K562 (cell line): ENCODE measurements at regions not wholly inside any gene's neighbourhood (a gene's known extent, or its start where the extent isn't known, plus 50 kb on each side); places are given as distances from the start of the nearest gene placed in this dataset.
A peak's percentile ranks its signal among the peaks of the same experiment; 100 is the strongest.

Source experiments
- ATAC-seq: fragments of 200-7000 bp; cut with Tn5 transposase; 3 replicates; pipeline ENCODE4 v1.9.1; 2020; ENCODE audit warnings: moderate library complexity
- BruUV-seq: library from RNA; stranded (reverse); fragments of 400-500 nt; replicated peaks from 2 replicates; lab custom pipeline; 2021; lab: Mats Ljungman, UMichigan
- CTCF ChIA-PET: fragments of 300-600 bp; formaldehyde crosslinking; extraction: SDS; loops from one replicate; lab custom pipeline; 2021; ENCODE audit warnings: low intra/inter-chr PET ratio; lab: Yijun Ruan, JAX
- POLR2A ChIA-PET: fragments of 300-600, 350-650 bp; sonication (Branson Sonifier 250); formaldehyde crosslinking; extraction: SDS; loops from one replicate; lab custom pipeline; 2021; ENCODE audit warnings: antibody characterized with exemption, inconsistent platforms; lab: Yijun Ruan, JAX
- DNase-seq, 4 experiments: peaks; one replicate each; pipeline versions ENCODE4 v3.0.0 to v3.0.0-alpha.2; 2011 to 2018; ENCODE audit warnings: low spot score in 3 of 4, mixed read lengths in 3 of 4; ENCODE audit errors: extremely low read depth in 1 of 4
- FAIRE-seq: peaks from 2 replicates; lab custom pipeline; 2011; peaks lifted over from hg19 to GRCh38; lab: Jason Lieb, UNC
- H2AFZ ChIP-seq: 2 replicates; pipeline ENCODE4 v1.6.0; 2011; ENCODE audit warnings: low read depth, low read length, control low read depth, inconsistent platforms
- H3K27ac ChIP-seq: fragments of 200-600 bp; 3 replicates; pipeline ENCODE4 v1.8.0; 2011; ENCODE audit warnings: low read depth, mild to moderate bottlenecking, control low read depth, inconsistent platforms, low read length, moderate library complexity, mixed read lengths; ENCODE audit errors: extremely low read depth
- H3K27me3 ChIP-seq, 2 experiments: fragments of 300-600 bp in 1 of 2; 2 replicates in 1 of 2; 3 replicates in 1 of 2; pipeline versions ENCODE4 v1.6.0 to v1.8.0; 2011; ENCODE audit warnings: inconsistent platforms in 2 of 2, low read length in 2 of 2, mild to moderate bottlenecking in 1 of 2, mixed read lengths in 1 of 2, moderate library complexity in 1 of 2; ENCODE audit not compliant: control insufficient read depth in 2 of 2, insufficient read depth in 2 of 2
- H3K36me3 ChIP-seq: fragments of 300-600 bp; 3 replicates; pipeline ENCODE4 v1.8.0; 2011; ENCODE audit warnings: mild to moderate bottlenecking, low read length, inconsistent platforms; ENCODE audit not compliant: control insufficient read depth, insufficient read depth
- H3K4me1 ChIP-seq, 2 experiments: fragments of 200-600 bp in 1 of 2; replicated peaks in 1 of 2; 2 replicates in 1 of 2; 3 replicates in 1 of 2; pipeline versions ENCODE4 v1.5.1 to v1.8.0; 2011; ENCODE audit warnings: inconsistent platforms in 2 of 2, low read length in 2 of 2, mild to moderate bottlenecking in 1 of 2, mixed read lengths in 1 of 2, moderate library complexity in 1 of 2; ENCODE audit not compliant: control insufficient read depth in 2 of 2, insufficient read depth in 2 of 2
- H3K4me2 ChIP-seq: 2 replicates; pipeline ENCODE4 v1.6.1; 2011; ENCODE audit warnings: low read length, control low read depth, inconsistent platforms, mixed read lengths; ENCODE audit not compliant: insufficient read depth
- H3K4me3 ChIP-seq: fragments of 200-600 bp; sonication (generic), shearing (Covaris generic); 2 replicates; pipeline ENCODE4 v1.5.1; 2016; ENCODE audit warnings: control low read depth, inconsistent platforms
- H3K79me2 ChIP-seq: fragments of 200-600 bp; 3 replicates; pipeline ENCODE4 v1.8.0; 2011; ENCODE audit warnings: low read length, inconsistent platforms; ENCODE audit not compliant: control insufficient read depth, insufficient read depth
- H3K9ac ChIP-seq, 2 experiments: 2 replicates each; pipeline versions ENCODE4 v1.6.0 to v1.6.1; 2011; ENCODE audit warnings: low read depth in 2 of 2, low read length in 2 of 2, control low read depth in 1 of 2, inconsistent platforms in 1 of 2, mild to moderate bottlenecking in 1 of 2, mixed read lengths in 1 of 2; ENCODE audit not compliant: insufficient read depth in 1 of 2
- H3K9me1 ChIP-seq: one replicate; pipeline ENCODE4 v1.6.0; 2011; ENCODE audit warnings: inconsistent platforms, mild to moderate bottlenecking, low read length, moderate library complexity; ENCODE audit not compliant: control insufficient read depth, insufficient read depth
- H3K9me3 ChIP-seq: replicated peaks from 2 replicates; pipeline ENCODE4 v1.5.1; 2011; ENCODE audit warnings: low read depth, low read length, inconsistent platforms; ENCODE audit not compliant: control insufficient read depth, insufficient read depth
- H4K20me1 ChIP-seq: replicated peaks from 2 replicates; pipeline ENCODE4 v1.6.1; 2011; ENCODE audit warnings: low read length, inconsistent platforms, mixed read lengths; ENCODE audit not compliant: control insufficient read depth, insufficient read depth
- CCAR2 ChIP-seq: fragments of 200-400 bp; formaldehyde crosslinking; IDR thresholded peaks from 2 replicates; pipeline ENCODE4 v1.6.1; 2017; ENCODE audit warnings: mild to moderate bottlenecking, low read depth, low read length
- DPF2 ChIP-seq: fragments of 450-650 bp; IDR thresholded peaks from 2 replicates; pipeline ENCODE4 v1.6.1; 2016
- ETV6 ChIP-seq, 3 experiments: fragments of 150-350 bp in 1 of 3; sonication (generic) in 1 of 3; formaldehyde crosslinking in 1 of 3; IDR thresholded peaks; 2 replicates each; pipeline versions ENCODE4 v1.6.1 to v1.8.0; 2014 to 2022; ENCODE audit warnings: borderline replicate concordance in 2 of 3, low read depth in 2 of 3, antibody characterized with exemption in 1 of 3, low read length in 1 of 3, mild to moderate bottlenecking in 1 of 3, missing genetic modification reagents in 1 of 3
- KDM5B ChIP-seq: fragments of 200-600 bp; sonication (generic); IDR thresholded peaks from 2 replicates; pipeline ENCODE4 v1.6.1; 2012; ENCODE audit warnings: low read depth, mild to moderate bottlenecking, moderate library complexity, low read length, control low read depth, inconsistent platforms; ENCODE audit not compliant: insufficient replicate concordance
- KLF16 ChIP-seq: IDR thresholded peaks from 2 replicates; pipeline ENCODE4 v1.6.1; 2016; ENCODE audit warnings: antibody characterized with exemption
- NR1H2 ChIP-seq: sonication (generic); formaldehyde crosslinking; IDR thresholded peaks from 2 replicates; pipeline ENCODE4 v1.4.0; 2020; ENCODE audit warnings: mild to moderate bottlenecking, missing genetic modification reagents
- PRMT5 ChIP-seq: sonication (generic); formaldehyde crosslinking; IDR thresholded peaks from 2 replicates; pipeline ENCODE4 v1.5.0; 2020; ENCODE audit warnings: missing genetic modification reagents
- PTBP1 ChIP-seq: fragments of 200-400 bp; formaldehyde crosslinking; IDR thresholded peaks from 2 replicates; pipeline ENCODE4 v1.6.1; 2017; ENCODE audit warnings: low read depth, low read length
- STAT5A ChIP-seq: IDR thresholded peaks from 2 replicates; pipeline ENCODE4 v1.6.1; 2012; ENCODE audit warnings: low read length, inconsistent platforms, borderline replicate concordance
- TEAD4 ChIP-seq, 2 experiments: sonication (generic) in 1 of 2; formaldehyde crosslinking in 1 of 2; IDR thresholded peaks; 2 replicates each; pipeline versions ENCODE4 v1.6.1 to v1.8.0; 2012 to 2022; ENCODE audit warnings: borderline replicate concordance in 1 of 2, inconsistent platforms in 1 of 2, low read length in 1 of 2, mild to moderate bottlenecking in 1 of 2, missing genetic modification reagents in 1 of 2
- TRIM24 ChIP-seq, 2 experiments: fragments of 450-650 bp; IDR thresholded peaks; 2 replicates each; pipeline ENCODE4 v1.6.1; 2016
- ZBTB49 ChIP-seq: sonication (generic); formaldehyde crosslinking; IDR thresholded peaks from 2 replicates; pipeline ENCODE4 v1.8.0; 2022; ENCODE audit warnings: missing genetic modification reagents, mild to moderate bottlenecking, borderline replicate concordance
- ZBTB7A ChIP-seq: IDR thresholded peaks from 2 replicates; pipeline ENCODE4 v1.6.1; 2011; ENCODE audit warnings: low read depth, mild to moderate bottlenecking, low read length, moderate library complexity, borderline replicate concordance; ENCODE audit not compliant: control insufficient read depth
- ZNF232 ChIP-seq: sonication (generic); formaldehyde crosslinking; IDR thresholded peaks from 2 replicates; pipeline ENCODE4 v1.8.0; 2022; ENCODE audit warnings: mild to moderate bottlenecking, missing genetic modification reagents
- ZNF431 ChIP-seq: sonication (generic); formaldehyde crosslinking; IDR thresholded peaks from 2 replicates; pipeline ENCODE4 v1.8.0; 2022; ENCODE audit warnings: mild to moderate bottlenecking, missing genetic modification reagents
- ZNF445 ChIP-seq: fragments of 250-450 bp; sonication (Bioruptor Pico); IDR thresholded peaks from 2 replicates; pipeline ENCODE4 v1.4.0; 2020; ENCODE audit warnings: low read depth, mild to moderate bottlenecking, moderate library complexity
- WGBS: fragments of 100-300 bp; shearing (Covaris generic); methylation state at CpG from one replicate; pipeline ENCODE4 v1.1.6; 2016; ENCODE audit warnings: low coverage, mixed read lengths; ENCODE audit not compliant: insufficient coverage; ENCODE audit errors: missing lambda C conversion rate; 5-methylcytosine and 5-hydroxymethylcytosine counted together
- in situ Hi-C: fragments of 300-500 bp; cut with MboI; formaldehyde crosslinking; loops from 4 replicates; pipeline ENCODE4 v1.15.0; 2018; ENCODE audit warnings: inconsistent platforms, mixed read lengths
- intact Hi-C: fragments of 100-400 bp; cut with micrococcal nuclease; formaldehyde crosslinking; loops from 2 replicates; pipeline ENCODE4 v1.14.2; 2022
- TF ChIP-seq, protein P1 (sequence below): sonication (generic); formaldehyde crosslinking; IDR thresholded peaks from 2 replicates; pipeline ENCODE4 v1.8.0; 2022; ENCODE audit warnings: mild to moderate bottlenecking, missing genetic modification reagents

- BruUV-seq, result no TSS peak
- H3K9ac ChIP-seq, result no peak overlapping the region
- WGBS, result 0% methylated on average over 7 of the region's 7 CpGs
- H3K9me1 ChIP-seq, result no peaks in the 10 kb centered on the region
- intact Hi-C loops (no loop called here), in situ Hi-C loops (no loop called here)
- no peaks in the 10 kb centered on the region for H3K79me2 ChIP-seq
- ChIA-PET CTCF (no interaction called here), POLR2A (no interaction called here)
- H3K36me3 ChIP-seq, result no peaks in the 10 kb centered on the region
- no peaks in the 10 kb centered on the region for H3K27me3 ChIP-seq
- H3K4me3 ChIP-seq, result no peak overlapping the region
- H3K4me1 ChIP-seq, result peaks cover 0 to 4% of the 10 kb centered on the region in 2 experiments; a peak in 2 of 5 replicates
- ATAC-seq (peak; percentile 87), FAIRE-seq (no peak), DNase-seq (peak in 2 of 4 experiments; percentile 21 to 39)
- no peaks in the 10 kb centered on the region for H3K9me3 ChIP-seq
- H3K4me2 ChIP-seq, result no peak overlapping the region; the same call in 1 of the 2 replicates
- no peak overlapping the region for H3K27ac ChIP-seq
- no peaks in the 10 kb centered on the region for H4K20me1 ChIP-seq
- H2AFZ ChIP-seq, result no peak overlapping the region; the same call in 1 of the 2 replicates
- no peak for TF ChIP-seq STAT5A
- TF ChIP-seq ZBTB49 (CRISPR knock-in tag), result no peak
- TF ChIP-seq ZNF431, result peak; percentile 79; the same call in 1 of the 2 replicates
- TF ChIP-seq ZBTB7A, result no peak
- peak; percentile 62 to 72 for TF ChIP-seq TRIM24 (IDR thresholded peaks at IDR 0.05)
- TF ChIP-seq, protein P1, sequence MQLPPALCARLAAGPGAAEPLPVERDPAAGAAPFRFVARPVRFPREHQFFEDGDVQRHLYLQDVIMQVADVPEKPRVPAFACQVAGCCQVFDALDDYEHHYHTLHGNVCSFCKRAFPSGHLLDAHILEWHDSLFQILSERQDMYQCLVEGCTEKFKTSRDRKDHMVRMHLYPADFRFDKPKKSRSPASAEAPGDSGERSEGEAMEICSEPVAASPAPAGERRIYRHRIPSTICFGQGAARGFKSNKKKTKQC (CRISPR knock-in tag), result no peak
- TF ChIP-seq PRMT5 (CRISPR knock-in tag), result no peak
- peak; percentile 14; the same call in 1 of the 2 replicates for TF ChIP-seq KLF16
- TF ChIP-seq ZNF232, result no peak
- no peak for TF ChIP-seq NR1H2 (CRISPR knock-in tag)
- TF ChIP-seq CCAR2, result no peak
- TF ChIP-seq PTBP1, result no peak
- TF ChIP-seq KDM5B, result no peak
- no peak for TF ChIP-seq ETV6 (IDR thresholded peaks at IDR 0.05; ENCODE audit: borderline replicate concordance in 1 of 2, low read depth in 2 of 2, low read length in 1 of 2)
- no peak for TF ChIP-seq ETV6 (CRISPR knock-in tag; IDR thresholded peaks at IDR 0.05; ENCODE audit: borderline replicate concordance)
- TF ChIP-seq ZNF445 (CRISPR knock-in tag), result no peak
- peak; percentile 57; the same call in 1 of the 2 replicates for TF ChIP-seq DPF2
- peak; percentile 78 for TF ChIP-seq TEAD4 (IDR thresholded peaks at IDR 0.05; ENCODE audit: low read length)
- no peak for TF ChIP-seq TEAD4 (CRISPR knock-in tag; IDR thresholded peaks at IDR 0.05; ENCODE audit: borderline replicate concordance)
Measured at GRCh38 chr2:151197184-151198108, 64.2 kb downstream of the RBM43 start.
